Pulmonary artery endothelial cell (primary cell): ENCODE measurements at regions not wholly inside any gene's neighbourhood (a gene's known extent, or its start where the extent isn't known, plus 50 kb on each side); places are given as distances from the start of the nearest gene placed in this dataset.

Experiments
- DNase-seq: peaks from one replicate; pipeline ENCODE4 v3.0.0-alpha.2; 2011; ENCODE audit warnings: low read depth, low spot score

- DNase-seq: no peak
Measured at GRCh38 chr1:30638086-30638485, 85.3 kb downstream of the MATN1 start.

- no peak for DNase-seq
Measured at GRCh38 chr1:30637183-30637980, 86.0 kb downstream of the MATN1 start.

- no peak for DNase-seq
Measured at GRCh38 chr1:30636621-30637020, 86.8 kb downstream of the MATN1 start.

- no peak for DNase-seq
Measured at GRCh38 chr1:30635391-30635975, 87.9 kb downstream of the MATN1 start.

GRCh38 chr1:30634507-30634906 lies 88.9 kb downstream of the MATN1 start:
- no peak for DNase-seq

GRCh38 chr1:30633294-30633693 lies 90.1 kb downstream of the MATN1 start:
- DNase-seq: no peak

- DNase-seq: no peak
Measured at GRCh38 chr1:30632481-30632880, 90.9 kb downstream of the MATN1 start.

GRCh38 chr1:30631700-30632099 lies 91.7 kb downstream of the MATN1 start:
- no peak for DNase-seq

GRCh38 chr1:30629501-30629900 lies 93.9 kb downstream of the MATN1 start:
- DNase-seq: no peak

- DNase-seq: no peak
Measured at GRCh38 chr1:30627994-30628393, 95.4 kb downstream of the MATN1 start.

GRCh38 chr1:30627206-30627605 lies 96.2 kb downstream of the MATN1 start:
- DNase-seq: no peak

GRCh38 chr1:30623431-30623830 lies 100.0 kb downstream of the MATN1 start:
- no peak for DNase-seq

- DNase-seq: no peak
Measured at GRCh38 chr1:30619619-30620018, 103.8 kb downstream of the MATN1 start.

GRCh38 chr1:30618335-30618747 lies 105.0 kb downstream of the MATN1 start:
- no peak for DNase-seq

- no peak for DNase-seq
Measured at GRCh38 chr1:30616759-30617158, 106.6 kb downstream of the MATN1 start.

GRCh38 chr1:30615816-30616590 lies 107.4 kb downstream of the MATN1 start:
- DNase-seq: no peak

- no peak for DNase-seq
Measured at GRCh38 chr1:30615076-30615795, 108.1 kb downstream of the MATN1 start.

- no peak for DNase-seq
Measured at GRCh38 chr1:30613188-30613587, 110.2 kb downstream of the MATN1 start.

- DNase-seq: no peak
Measured at GRCh38 chr1:30612536-30613065, 110.8 kb downstream of the MATN1 start.

GRCh38 chr1:30611741-30612309 lies 111.6 kb downstream of the MATN1 start:
- no peak for DNase-seq

- DNase-seq: no peak
Measured at GRCh38 chr1:30610917-30611316, 112.5 kb downstream of the MATN1 start.
